Activated CD4-positive, alpha-beta T cell treated with anti-CD3 and anti-CD28 coated beads for 1 hour (primary cell): ENCODE measurements at regions not wholly inside any gene's neighbourhood (a gene's known extent, or its start where the extent isn't known, plus 50 kb on each side); places are given as distances from the start of the nearest gene placed in this dataset.
"Not testable (repeated sequence)": the region's sequence is repeated elsewhere in the genome, so short reads cannot be mapped to it uniquely, and the experiment has no call there.

Source experiments
- DNase-seq: peaks from one replicate; pipeline ENCODE4 v3.0.0-alpha.2; 2020

GRCh38 chr12:9543341-9543740, 64.4 kb downstream of the KLRB1 start:
- not testable (repeated sequence) for DNase-seq

- not testable (repeated sequence) for DNase-seq
Measured at GRCh38 chr12:9542827-9543226, 64.9 kb downstream of the KLRB1 start.

- DNase-seq, result not testable (repeated sequence)
Measured at GRCh38 chr12:9515925-9516324, 91.8 kb downstream of the KLRB1 start.

GRCh38 chr12:9512695-9513094, 95.0 kb downstream of the KLRB1 start:
- DNase-seq, result not testable (repeated sequence)

- DNase-seq, result not testable (repeated sequence)
Measured at GRCh38 chr12:9510392-9511011, 97.2 kb downstream of the KLRB1 start.

GRCh38 chr12:9509464-9510161, 98.1 kb downstream of the KLRB1 start:
- DNase-seq, result no peak

- no peak for DNase-seq
Measured at GRCh38 chr12:9506746-9507145, 101.0 kb downstream of the KLRB1 start.

- not testable (repeated sequence) for DNase-seq
Measured at GRCh38 chr12:9503384-9503783, 104.3 kb downstream of the KLRB1 start.

- DNase-seq, result not testable (repeated sequence)
Measured at GRCh38 chr12:9502845-9503244, 104.9 kb downstream of the KLRB1 start.

GRCh38 chr12:9493325-9493724, 114.4 kb downstream of the KLRB1 start:
- not testable (repeated sequence) for DNase-seq

- DNase-seq, result not testable (repeated sequence)
Measured at GRCh38 chr12:9481289-9481688, 126.4 kb downstream of the KLRB1 start.

- DNase-seq, result not testable (repeated sequence)
Measured at GRCh38 chr12:9474197-9474596, 133.5 kb downstream of the KLRB1 start.

- DNase-seq, result not testable (repeated sequence)
Measured at GRCh38 chr12:9473638-9474037, 134.1 kb downstream of the KLRB1 start.

- DNase-seq, result not testable (repeated sequence)
Measured at GRCh38 chr12:9471501-9471900, 136.2 kb downstream of the KLRB1 start.

- DNase-seq, result not testable (repeated sequence)
Measured at GRCh38 chr12:9470367-9470766, 137.3 kb downstream of the KLRB1 start.

- not testable (repeated sequence) for DNase-seq
Measured at GRCh38 chr12:9469956-9470355, 137.8 kb downstream of the KLRB1 start.

GRCh38 chr12:9469463-9469862, 138.3 kb downstream of the KLRB1 start:
- DNase-seq, result not testable (repeated sequence)

- peak; percentile 29 for DNase-seq
Measured at GRCh38 chr12:9468998-9469397, 138.7 kb downstream of the KLRB1 start.

- DNase-seq, result not testable (repeated sequence)
Measured at GRCh38 chr12:9468144-9468543, 139.6 kb downstream of the KLRB1 start.

- DNase-seq, result no peak
Measured at GRCh38 chr12:9464408-9464807, 143.3 kb downstream of the KLRB1 start.

- DNase-seq, result not testable (repeated sequence)
Measured at GRCh38 chr12:9455516-9455915, 152.2 kb downstream of the KLRB1 start.

GRCh38 chr12:9454021-9454420, 153.7 kb downstream of the KLRB1 start:
- DNase-seq, result not testable (repeated sequence)

- DNase-seq, result not testable (repeated sequence)
Measured at GRCh38 chr12:9450127-9450567, 157.6 kb downstream of the KLRB1 start.

GRCh38 chr12:9449657-9450126, 158.0 kb downstream of the KLRB1 start:
- not testable (repeated sequence) for DNase-seq
